H1 (cell line): ENCODE measurements at regions not wholly inside any gene's neighbourhood (a gene's known extent, or its start where the extent isn't known, plus 50 kb on each side); places are given as distances from the start of the nearest gene placed in this dataset.

Source experiments
- SAP30 ChIP-seq: fragments of 300-600 bp; sonication (generic); IDR thresholded peaks from 2 replicates; pipeline ENCODE4 v1.7.1; 2012; ENCODE audit warnings: low read length, moderate library complexity, mild to moderate bottlenecking, inconsistent platforms; ENCODE audit not compliant: insufficient read depth, insufficient replicate concordance
- TF ChIP-seq, protein P1 (sequence below): IDR thresholded peaks from 2 replicates; pipeline ENCODE4 v1.6.1; 2012; ENCODE audit warnings: low read length, inconsistent platforms

DNA sequence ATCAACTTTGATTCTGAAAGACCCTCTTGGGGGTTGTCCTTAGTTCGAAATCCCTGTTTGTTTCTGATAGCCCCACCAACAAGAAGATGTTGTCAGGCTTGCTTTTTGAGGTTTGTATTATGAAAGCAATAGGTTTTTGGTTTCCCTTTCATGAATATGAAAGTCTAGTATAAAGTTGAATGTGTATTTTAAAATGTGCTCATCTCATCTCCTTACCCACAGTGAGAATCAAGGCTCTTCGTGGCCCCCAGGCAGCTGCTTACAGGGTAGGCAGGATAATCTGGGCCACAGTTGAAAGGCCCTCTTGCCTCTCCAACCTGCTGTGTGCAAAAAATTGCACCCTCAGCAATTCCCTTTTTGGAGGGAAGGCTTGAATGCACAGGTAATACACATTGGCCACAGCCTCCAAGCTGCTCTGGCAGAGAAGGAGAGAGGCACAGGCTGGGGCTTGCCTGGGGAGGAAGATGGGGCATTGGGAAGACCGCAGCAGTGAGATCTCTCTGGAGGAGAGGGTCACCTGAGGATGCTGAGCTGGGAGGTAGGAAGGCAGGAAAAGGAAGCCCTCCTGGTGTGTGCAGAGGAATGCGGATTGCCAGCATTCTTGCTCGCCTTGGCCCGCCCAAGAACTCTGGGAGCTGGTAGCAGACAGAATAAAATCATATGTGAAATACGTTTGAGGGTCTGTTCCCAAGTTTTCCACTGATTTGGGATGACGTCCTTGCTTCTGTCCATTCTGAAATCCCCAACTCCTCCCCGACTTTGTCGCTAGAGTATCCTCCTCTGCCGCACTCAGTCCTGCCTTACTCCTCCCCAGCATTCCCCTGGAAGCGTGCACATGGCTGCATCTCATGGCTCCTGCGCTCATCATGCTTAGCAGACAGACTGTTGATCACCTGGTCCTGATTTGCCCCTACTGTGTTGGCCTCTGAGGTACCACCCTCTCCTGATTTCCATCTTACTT is 196.4 kb downstream of the RPLP1 start (continued):
- TF ChIP-seq, protein P1, sequence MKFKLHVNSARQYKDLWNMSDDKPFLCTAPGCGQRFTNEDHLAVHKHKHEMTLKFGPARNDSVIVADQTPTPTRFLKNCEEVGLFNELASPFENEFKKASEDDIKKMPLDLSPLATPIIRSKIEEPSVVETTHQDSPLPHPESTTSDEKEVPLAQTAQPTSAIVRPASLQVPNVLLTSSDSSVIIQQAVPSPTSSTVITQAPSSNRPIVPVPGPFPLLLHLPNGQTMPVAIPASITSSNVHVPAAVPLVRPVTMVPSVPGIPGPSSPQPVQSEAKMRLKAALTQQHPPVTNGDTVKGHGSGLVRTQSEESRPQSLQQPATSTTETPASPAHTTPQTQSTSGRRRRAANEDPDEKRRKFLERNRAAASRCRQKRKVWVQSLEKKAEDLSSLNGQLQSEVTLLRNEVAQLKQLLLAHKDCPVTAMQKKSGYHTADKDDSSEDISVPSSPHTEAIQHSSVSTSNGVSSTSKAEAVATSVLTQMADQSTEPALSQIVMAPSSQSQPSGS, result no peak
- no peak for TF ChIP-seq SAP30
